HTR-8/SVneo (cell line): ENCODE measurements at regions not wholly inside any gene's neighbourhood (a gene's known extent, or its start where the extent isn't known, plus 50 kb on each side); places are given as distances from the start of the nearest gene placed in this dataset.

Experiments used
- DNase-seq: peaks from one replicate; pipeline ENCODE4 v3.0.0; 2011; ENCODE audit warnings: low spot score, mixed read lengths; ENCODE audit not compliant: insufficient read length
- FAIRE-seq: peaks from 2 replicates; lab custom pipeline; 2011; peaks lifted over from hg19 to GRCh38; lab: Jason Lieb, UNC

- FAIRE-seq (no peak), DNase-seq (no peak)
Observed at GRCh38 chr4:99715286-99715685, 57.7 kb upstream of the C4orf54 start.

DNA sequence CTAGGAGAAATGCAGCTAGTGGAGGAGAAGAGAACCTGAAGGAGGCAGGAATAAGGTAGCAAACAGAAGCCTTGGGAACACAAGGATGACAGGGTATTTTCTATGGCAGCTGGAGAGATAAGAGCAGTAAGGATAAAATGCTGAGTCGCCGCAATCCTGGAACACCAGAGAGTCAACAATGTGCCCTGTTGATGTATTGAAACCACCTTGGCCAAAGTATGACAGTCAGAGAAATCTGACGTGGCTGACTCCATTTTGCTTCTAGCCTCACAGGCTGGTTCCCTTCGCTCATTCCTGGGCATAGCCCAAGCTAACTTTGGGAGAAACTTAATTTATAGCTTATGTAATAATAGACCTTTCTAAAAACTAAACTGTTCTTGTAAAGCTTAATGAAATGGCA lies 56.6 kb upstream of the C4orf54 start:
- DNase-seq (no peak), FAIRE-seq (no peak)

DNA sequence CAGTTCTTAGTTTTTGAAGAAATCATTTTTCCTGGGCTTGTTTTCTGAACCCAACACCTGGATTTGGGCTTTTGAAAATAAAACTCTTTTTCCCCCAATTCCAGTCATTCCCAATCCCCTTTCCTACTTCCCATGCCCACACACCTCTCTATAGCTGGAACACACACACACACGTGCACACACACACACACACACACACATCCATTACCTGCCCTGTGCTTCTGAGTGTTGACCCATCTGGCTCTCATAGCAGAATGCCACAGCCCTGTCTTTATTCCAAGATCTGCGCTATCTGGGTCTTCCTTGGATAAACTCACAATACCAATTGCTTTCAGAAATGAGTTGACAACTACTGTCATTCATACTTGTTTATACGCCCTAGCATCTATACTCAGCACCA lies 54.9 kb upstream of the C4orf54 start:
- DNase-seq (no peak), FAIRE-seq (no peak)

DNA sequence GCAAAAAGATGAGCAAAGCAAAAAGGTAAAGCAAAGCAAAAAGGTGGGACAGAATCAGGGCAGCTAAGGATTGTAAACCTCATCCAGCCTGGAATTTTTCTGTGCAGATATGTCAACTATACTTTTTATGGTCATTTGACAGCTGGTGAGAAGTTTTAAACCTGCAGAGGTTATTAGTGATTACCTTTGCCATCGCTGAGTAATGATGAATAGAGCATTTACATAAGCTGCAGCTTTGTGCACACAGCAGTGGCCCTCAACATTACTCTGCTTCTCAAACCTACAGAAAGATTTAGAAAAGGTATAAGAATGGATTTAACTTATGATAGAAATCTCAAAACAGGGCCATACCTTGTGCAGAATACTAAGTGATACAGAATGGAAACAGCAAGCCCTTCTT lies 54.5 kb upstream of the C4orf54 start:
- no peak for FAIRE-seq
- DNase-seq = no peak

DNA sequence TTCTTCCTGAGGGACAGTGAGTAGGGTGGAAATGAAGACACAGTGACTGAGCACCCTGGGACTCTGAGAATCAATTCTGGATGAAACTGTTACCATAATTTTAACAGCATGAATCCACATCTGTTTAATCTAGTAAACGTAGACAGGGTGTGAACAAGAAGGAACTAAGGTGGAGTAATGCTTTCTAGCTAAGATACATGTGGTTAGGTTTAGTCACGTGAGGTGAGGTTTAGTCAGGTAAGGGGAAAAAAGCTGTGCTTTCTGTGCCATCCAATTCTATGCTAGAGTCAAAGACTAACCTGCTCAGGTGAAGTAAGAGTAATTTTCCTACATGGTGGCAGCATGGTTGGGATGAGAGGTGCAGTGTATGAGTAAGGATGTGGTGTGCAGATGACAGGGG lies 54.0 kb upstream of the C4orf54 start:
- FAIRE-seq = no peak
- DNase-seq = no peak

DNA sequence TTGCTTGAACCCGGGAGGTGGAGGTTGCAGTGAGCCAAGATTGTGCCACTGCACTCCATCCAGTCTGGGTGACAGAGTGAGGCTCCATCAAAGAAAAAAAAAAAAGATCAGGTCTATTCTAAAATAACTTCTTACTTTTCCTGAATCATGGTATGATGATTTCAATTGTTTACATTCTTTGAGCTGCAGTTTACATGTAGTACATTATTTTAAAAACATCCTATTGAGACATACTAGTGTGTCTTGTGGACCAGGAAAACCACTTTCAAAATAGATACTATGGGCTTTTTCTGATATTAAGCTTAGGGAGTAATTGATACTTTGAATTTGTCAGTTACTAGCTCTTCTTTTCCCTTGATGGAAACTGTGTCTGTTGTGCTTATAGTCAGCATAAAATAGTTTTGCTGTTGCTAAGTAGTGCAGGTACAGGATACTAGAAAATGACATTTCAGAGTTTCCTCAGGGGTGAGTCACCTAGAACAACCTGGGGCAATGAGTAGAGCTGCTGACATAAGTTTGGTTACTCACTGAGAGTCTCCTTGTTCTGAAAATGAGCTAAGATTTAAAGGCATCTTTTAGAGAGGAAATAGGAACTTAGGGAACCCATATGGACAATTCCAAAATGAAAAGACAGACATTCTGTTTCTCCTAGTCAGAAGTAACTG lies 53.2 kb upstream of the C4orf54 start:
- DNase-seq (no peak), FAIRE-seq (no peak)

DNA sequence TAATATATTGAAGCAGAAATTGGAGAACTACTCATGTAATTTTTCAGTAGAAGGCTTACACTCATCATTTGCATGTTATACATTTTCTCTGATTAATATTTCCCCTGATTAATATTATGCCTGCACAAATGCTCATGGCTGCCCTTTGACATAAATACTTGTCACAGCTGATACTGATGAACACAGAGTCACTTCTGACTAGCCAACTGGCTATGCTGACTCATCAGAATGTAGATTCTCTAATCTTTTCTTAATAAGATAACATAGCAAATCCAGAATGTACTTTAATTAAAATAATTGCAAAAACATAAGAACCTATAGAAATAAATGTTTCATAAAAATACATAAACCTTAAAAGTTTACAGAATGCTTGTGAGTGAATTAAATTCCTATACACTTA lies 52.4 kb upstream of the C4orf54 start:
- no peak for FAIRE-seq
- no peak for DNase-seq

DNA sequence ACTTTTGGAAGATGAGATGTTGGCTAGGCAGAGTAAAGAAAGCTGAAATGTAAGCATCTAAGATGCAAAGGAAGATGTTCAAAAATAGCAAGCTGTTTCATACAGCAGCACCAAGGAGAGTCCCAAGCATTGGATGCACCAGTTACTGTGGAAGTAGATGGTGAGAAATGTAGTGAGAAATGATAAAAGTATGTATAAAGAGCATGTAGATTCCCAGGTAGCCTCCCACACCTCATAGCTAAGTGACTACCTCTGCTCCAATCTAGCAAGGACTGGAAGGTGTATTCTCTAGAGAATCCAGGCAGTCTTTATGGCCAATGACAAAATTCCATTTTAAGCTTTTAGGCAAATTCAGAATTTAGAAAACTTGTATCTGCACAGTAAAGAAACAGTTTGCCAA lies 50.9 kb upstream of the C4orf54 start:
- FAIRE-seq = no peak
- no peak for DNase-seq
